GM12801 (cell line): ENCODE measurements at regions not wholly inside any gene's neighbourhood (a gene's known extent, or its start where the extent isn't known, plus 50 kb on each side); places are given as distances from the start of the nearest gene placed in this dataset.

ENCODE experiments used
- CTCF ChIP-seq: IDR thresholded peaks from one replicate; pipeline ENCODE4 v1.5.1; 2011; ENCODE audit warnings: control low read depth; ENCODE audit not compliant: insufficient read length; ENCODE audit errors: extremely low read depth

GRCh38 chr7:131931370-131931769, 374.9 kb upstream of the PODXL start:
- no peak for TF ChIP-seq CTCF

- TF ChIP-seq CTCF = no peak
Observed at GRCh38 chr7:131929632-131930031, 373.2 kb upstream of the PODXL start.

- no peak for TF ChIP-seq CTCF
Observed at GRCh38 chr7:131927770-131928423, 371.5 kb upstream of the PODXL start.

- TF ChIP-seq CTCF = no peak
Observed at GRCh38 chr7:131925636-131926035, 369.2 kb upstream of the PODXL start.

GRCh38 chr7:131924857-131925256, 368.4 kb upstream of the PODXL start:
- TF ChIP-seq CTCF = no peak

- TF ChIP-seq CTCF = no peak
Observed at GRCh38 chr7:131921016-131921415, 364.6 kb upstream of the PODXL start.

GRCh38 chr7:131919920-131920709, 363.7 kb upstream of the PODXL start:
- TF ChIP-seq CTCF = no peak
